GM19238 (cell line): ENCODE measurements at regions not wholly inside any gene's neighbourhood (a gene's known extent, or its start where the extent isn't known, plus 50 kb on each side); places are given as distances from the start of the nearest gene placed in this dataset.

ENCODE experiments used
- DNase-seq: peaks from one replicate; pipeline ENCODE4 v3.0.0; 2011; ENCODE audit warnings: low spot score; ENCODE audit not compliant: insufficient read length

GRCh38 chr22:46090631-46091201 lies 59.6 kb upstream of the PPARA start:
- no peak for DNase-seq

GRCh38 chr22:46091277-46091977 lies 58.9 kb upstream of the PPARA start:
- DNase-seq = no peak

DNA sequence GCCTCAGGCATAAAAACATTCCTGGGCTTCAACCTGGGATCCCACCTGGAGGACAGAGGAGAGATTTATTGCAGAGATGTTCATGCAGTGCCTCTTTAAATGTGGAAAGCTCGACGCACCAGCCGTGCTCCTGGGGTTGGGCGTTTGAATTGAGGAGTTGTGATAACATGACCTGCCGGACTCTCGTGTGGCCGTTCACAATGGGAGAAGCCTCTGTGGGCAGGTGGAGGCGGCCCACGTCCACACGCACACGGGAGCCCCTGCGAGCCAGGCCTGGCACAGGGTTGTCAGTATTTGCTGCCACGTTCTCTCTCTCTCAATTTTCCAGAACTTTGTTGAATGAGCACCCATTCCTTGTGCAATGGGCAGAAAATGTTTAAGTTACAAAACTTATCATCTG lies 58.3 kb upstream of the PPARA start:
- DNase-seq = no peak

GRCh38 chr22:46092670-46093410 lies 57.5 kb upstream of the PPARA start:
- DNase-seq = no peak

- no peak for DNase-seq
Observed at GRCh38 chr22:46093796-46094195, 56.5 kb upstream of the PPARA start.

DNA sequence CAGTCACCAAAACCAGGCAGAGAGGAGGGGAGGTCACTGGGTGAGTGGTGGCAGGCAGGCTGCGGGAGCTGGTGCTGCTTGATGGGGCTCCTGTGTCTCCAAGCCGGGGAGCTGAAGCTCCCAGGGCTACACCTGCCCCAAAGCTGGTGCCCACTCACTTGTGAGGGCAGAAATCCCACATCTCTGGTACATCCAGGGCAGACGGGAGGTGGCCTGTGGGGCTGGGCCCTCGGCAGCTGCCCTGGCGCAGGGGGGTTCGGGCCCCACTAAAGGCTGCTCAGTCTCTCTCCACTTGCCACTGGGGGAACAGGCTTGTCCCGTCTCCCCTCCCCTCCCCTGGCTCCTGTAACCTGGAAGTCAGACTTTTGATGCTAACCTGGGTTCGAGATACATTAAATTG lies 55.6 kb upstream of the PPARA start:
- DNase-seq = no peak

DNA sequence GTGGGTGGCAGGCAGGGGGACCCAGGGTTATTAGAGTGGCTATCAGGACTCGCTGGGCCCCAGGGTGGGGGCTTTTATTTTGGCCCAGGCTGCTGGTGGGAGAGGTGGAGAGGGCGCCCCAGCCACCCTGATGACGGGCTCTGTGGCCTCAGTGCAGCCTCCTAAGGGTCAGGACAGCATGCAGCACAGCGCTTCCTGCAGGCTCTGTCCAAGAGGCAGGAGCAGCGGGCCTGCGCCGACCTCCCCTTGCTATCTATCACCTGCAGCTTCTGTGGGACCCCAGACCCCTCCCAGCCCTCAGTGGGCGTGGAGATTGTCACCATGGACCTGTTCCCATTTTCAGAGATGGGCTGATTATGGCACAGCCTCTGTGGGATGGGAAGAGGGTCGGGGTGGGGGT lies 54.3 kb upstream of the PPARA start:
- DNase-seq = no peak

DNA sequence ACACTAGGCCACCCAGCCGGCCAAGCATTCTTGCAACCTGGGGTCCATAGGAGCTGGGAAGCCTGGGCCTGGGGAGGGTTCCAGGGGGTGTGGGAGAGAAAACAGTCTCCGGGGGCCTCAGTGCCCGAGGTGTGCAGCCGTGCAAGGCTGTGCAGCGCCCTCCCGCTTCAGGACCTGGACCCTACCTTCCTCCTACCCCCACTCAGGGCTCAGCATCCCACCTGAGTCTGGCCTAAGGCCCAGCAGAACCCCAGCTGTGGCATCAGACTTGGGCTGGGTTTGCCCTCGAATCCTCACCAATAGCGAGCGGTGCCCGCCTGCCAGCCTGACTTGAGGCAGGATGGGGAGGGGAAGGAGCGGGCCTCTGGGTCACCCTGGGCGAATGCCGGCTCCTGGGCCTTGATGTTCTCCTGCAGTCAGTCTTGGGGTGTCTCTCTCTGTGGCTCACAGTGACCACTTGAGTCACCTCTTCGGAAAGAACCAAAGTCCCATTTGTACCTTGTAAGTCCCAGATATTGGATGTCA lies 53.6 kb upstream of the PPARA start:
- no peak for DNase-seq

GRCh38 chr22:46097268-46097900 lies 52.9 kb upstream of the PPARA start:
- no peak for DNase-seq

GRCh38 chr22:46098525-46099475 lies 51.5 kb upstream of the PPARA start:
- no peak for DNase-seq

DNA sequence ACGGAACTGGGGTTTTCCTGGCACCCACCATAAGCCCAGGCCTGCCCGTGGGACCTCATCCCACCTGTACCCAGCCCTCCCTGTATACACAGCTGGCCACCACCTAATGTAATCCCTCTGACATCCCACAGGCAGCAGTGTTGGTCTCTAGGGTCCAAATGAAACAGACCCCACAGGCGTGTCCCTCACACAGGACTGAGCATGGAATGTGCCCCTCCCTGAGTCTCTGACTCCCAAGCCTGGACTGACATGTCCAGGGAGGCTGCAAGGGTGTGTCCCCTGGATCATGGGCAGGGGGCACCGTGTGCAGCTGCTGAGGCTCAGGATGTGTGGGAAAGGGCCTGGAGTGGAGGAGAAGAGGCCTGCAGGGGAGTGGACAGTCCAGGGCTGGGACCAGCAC lies 50.6 kb upstream of the PPARA start:
- no peak for DNase-seq

DNA sequence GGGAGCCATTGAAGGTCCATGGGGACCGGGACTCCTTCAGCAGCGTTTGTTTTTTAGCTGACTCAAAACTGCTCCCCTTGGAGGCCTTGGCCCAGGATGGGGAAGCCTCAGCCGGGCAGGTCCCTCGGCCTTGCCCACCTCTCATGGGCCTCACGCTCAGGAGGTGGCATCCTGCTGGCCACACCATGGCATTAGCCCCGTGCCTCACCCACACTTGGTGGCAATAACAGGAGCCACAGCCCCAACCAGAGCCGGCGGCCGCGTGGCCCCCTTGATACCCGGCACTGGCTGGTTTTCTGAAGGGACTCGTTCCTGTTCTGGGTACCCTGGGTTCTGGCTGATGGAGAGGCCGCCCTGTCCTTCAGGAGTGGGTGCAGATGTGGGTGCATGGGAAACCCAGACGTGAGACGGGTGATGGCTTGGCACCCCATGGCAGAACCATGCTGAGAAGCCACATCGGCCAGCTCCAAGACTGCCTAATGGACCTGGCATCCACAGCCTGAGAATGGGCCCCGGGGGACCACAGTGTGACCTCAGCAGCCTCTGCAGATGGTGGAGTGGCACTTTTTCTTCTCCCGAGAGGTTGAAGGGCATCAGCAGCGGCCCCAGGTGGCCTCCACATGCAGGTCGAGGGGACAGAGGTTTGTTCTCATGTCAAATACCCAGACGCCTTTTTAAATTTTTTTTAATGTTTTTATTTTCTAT lies 49.8 kb upstream of the PPARA start:
- no peak for DNase-seq
